HepG2 (cell line): ENCODE measurements at regions not wholly inside any gene's neighbourhood (a gene's known extent, or its start where the extent isn't known, plus 50 kb on each side); places are given as distances from the start of the nearest gene placed in this dataset.

Source experiments
- HCFC1 ChIP-seq: fragments of 150-350 bp; IDR thresholded peaks from 2 replicates; pipeline ENCODE4 v1.6.1; 2014; ENCODE audit warnings: low read depth, low read length
- NR2C2 ChIP-seq: sonication (generic); formaldehyde crosslinking; IDR thresholded peaks from 2 replicates; pipeline ENCODE4 v1.4.0; 2020; ENCODE audit warnings: missing genetic modification reagents, mild to moderate bottlenecking, moderate library complexity, borderline replicate concordance
- RBFOX2 ChIP-seq: fragments of 200-400 bp; formaldehyde crosslinking; IDR thresholded peaks from 2 replicates; pipeline ENCODE4 v1.6.1; 2017; ENCODE audit warnings: low read depth, mild to moderate bottlenecking, low read length
- RFX5 ChIP-seq: IDR thresholded peaks from 2 replicates; pipeline ENCODE4 v1.6.1; 2011; ENCODE audit warnings: low read depth, low read length, improper control_type of control experiment
- TCF7 ChIP-seq: sonication (generic); IDR thresholded peaks from 2 replicates; pipeline ENCODE4 v1.6.1; 2016; ENCODE audit warnings: antibody characterized with exemption, low read depth
- YY1 ChIP-seq: IDR thresholded peaks from 2 replicates; pipeline ENCODE4 v1.6.1; 2011; ENCODE audit warnings: low read length, low read depth, moderate library complexity, mild to moderate bottlenecking; ENCODE audit not compliant: insufficient read depth, insufficient replicate concordance
- ZNF264 ChIP-seq: sonication (generic); formaldehyde crosslinking; IDR thresholded peaks from 2 replicates; pipeline ENCODE4 v1.4.0; 2020; ENCODE audit warnings: missing genetic modification reagents
- ZNF839 ChIP-seq: sonication (generic); formaldehyde crosslinking; IDR thresholded peaks from 2 replicates; pipeline ENCODE4 v1.4.0; 2020; ENCODE audit warnings: missing genetic modification reagents, mild to moderate bottlenecking, borderline replicate concordance
- TF ChIP-seq, protein P1 (sequence below): sonication (generic); formaldehyde crosslinking; IDR thresholded peaks from 2 replicates; pipeline ENCODE4 v1.5.1; 2020; ENCODE audit warnings: missing genetic modification reagents, mild to moderate bottlenecking, borderline replicate concordance
- TF ChIP-seq, protein P2 (sequence below): sonication (generic); formaldehyde crosslinking; IDR thresholded peaks from 2 replicates; pipeline ENCODE4 v1.4.0; 2020; ENCODE audit warnings: low read depth, missing genetic modification reagents
- TF ChIP-seq, protein P3 (sequence below): sonication (generic); formaldehyde crosslinking; IDR thresholded peaks from 2 replicates; pipeline ENCODE4 v1.9.0; 2021; ENCODE audit warnings: missing genetic modification reagents, borderline replicate concordance
- TF ChIP-seq, protein P4 (sequence below): sonication (generic); formaldehyde crosslinking; IDR thresholded peaks from 2 replicates; pipeline ENCODE4 v1.4.0; 2020; ENCODE audit warnings: missing genetic modification reagents, mild to moderate bottlenecking, borderline replicate concordance
- TF ChIP-seq, protein P5 (sequence below): IDR thresholded peaks from 2 replicates; pipeline ENCODE4 v1.6.1; 2018; ENCODE audit warnings: missing genetic modification reagents
- TF ChIP-seq, protein P6 (sequence below): sonication (generic); formaldehyde crosslinking; IDR thresholded peaks from 2 replicates; pipeline ENCODE4 v1.4.0; 2020; ENCODE audit warnings: missing genetic modification reagents
- TF ChIP-seq, protein P7 (sequence below): sonication (generic); formaldehyde crosslinking; IDR thresholded peaks from 2 replicates; pipeline ENCODE4 v1.4.0; 2020; ENCODE audit warnings: mild to moderate bottlenecking, missing genetic modification reagents

DNA sequence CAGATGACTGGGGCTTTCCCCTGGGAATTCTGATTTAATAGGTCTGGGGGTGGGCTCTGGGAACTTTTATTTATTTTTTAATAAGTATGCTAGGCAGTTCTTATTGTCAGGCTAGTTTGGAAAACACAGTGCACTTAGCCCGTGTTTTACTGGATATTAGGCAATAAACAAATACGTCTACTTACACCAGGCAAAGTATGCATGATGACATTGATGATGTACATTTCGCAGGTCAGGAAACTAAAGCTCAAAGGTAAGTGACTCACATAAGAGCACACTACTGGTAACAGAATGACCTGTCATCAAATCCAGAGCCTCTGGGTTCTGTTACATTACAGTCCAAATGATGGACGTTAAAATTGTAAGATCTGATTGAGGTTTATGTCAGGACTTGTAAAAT is 144.4 kb upstream of the EXOC2 start (continued):
- TF ChIP-seq, protein P1, sequence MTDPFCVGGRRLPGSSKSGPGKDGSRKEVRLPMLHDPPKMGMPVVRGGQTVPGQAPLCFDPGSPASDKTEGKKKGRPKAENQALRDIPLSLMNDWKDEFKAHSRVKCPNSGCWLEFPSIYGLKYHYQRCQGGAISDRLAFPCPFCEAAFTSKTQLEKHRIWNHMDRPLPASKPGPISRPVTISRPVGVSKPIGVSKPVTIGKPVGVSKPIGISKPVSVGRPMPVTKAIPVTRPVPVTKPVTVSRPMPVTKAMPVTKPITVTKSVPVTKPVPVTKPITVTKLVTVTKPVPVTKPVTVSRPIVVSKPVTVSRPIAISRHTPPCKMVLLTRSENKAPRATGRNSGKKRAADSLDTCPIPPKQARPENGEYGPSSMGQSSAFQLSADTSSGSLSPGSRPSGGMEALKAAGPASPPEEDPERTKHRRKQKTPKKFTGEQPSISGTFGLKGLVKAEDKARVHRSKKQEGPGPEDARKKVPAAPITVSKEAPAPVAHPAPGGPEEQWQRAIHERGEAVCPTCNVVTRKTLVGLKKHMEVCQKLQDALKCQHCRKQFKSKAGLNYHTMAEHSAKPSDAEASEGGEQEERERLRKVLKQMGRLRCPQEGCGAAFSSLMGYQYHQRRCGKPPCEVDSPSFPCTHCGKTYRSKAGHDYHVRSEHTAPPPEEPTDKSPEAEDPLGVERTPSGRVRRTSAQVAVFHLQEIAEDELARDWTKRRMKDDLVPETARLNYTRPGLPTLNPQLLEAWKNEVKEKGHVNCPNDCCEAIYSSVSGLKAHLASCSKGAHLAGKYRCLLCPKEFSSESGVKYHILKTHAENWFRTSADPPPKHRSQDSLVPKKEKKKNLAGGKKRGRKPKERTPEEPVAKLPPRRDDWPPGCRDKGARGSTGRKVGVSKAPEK (CRISPR knock-in tag) = no peak
- TF ChIP-seq, protein P2, sequence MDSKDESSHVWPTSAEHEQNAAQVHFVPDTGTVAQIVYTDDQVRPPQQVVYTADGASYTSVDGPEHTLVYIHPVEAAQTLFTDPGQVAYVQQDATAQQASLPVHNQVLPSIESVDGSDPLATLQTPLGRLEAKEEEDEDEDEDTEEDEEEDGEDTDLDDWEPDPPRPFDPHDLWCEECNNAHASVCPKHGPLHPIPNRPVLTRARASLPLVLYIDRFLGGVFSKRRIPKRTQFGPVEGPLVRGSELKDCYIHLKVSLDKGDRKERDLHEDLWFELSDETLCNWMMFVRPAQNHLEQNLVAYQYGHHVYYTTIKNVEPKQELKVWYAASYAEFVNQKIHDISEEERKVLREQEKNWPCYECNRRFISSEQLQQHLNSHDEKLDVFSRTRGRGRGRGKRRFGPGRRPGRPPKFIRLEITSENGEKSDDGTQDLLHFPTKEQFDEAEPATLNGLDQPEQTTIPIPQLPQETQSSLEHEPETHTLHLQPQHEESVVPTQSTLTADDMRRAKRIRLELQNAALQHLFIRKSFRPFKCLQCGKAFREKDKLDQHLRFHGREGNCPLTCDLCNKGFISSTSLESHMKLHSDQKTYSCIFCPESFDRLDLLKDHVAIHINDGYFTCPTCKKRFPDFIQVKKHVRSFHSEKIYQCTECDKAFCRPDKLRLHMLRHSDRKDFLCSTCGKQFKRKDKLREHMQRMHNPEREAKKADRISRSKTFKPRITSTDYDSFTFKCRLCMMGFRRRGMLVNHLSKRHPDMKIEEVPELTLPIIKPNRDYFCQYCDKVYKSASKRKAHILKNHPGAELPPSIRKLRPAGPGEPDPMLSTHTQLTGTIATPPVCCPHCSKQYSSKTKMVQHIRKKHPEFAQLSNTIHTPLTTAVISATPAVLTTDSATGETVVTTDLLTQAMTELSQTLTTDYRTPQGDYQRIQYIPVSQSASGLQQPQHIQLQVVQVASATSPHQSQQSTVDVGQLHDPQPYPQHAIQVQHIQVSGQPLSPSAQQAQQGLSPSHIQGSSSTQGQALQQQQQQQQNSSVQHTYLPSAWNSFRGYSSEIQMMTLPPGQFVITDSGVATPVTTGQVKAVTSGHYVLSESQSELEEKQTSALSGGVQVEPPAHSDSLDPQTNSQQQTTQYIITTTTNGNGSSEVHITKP (CRISPR knock-in tag) = no peak
- TF ChIP-seq HCFC1 = no peak
- TF ChIP-seq ZNF839 (CRISPR knock-in tag) = no peak
- TF ChIP-seq RFX5 = no peak
- no peak for TF ChIP-seq RBFOX2
- TF ChIP-seq, protein P3, sequence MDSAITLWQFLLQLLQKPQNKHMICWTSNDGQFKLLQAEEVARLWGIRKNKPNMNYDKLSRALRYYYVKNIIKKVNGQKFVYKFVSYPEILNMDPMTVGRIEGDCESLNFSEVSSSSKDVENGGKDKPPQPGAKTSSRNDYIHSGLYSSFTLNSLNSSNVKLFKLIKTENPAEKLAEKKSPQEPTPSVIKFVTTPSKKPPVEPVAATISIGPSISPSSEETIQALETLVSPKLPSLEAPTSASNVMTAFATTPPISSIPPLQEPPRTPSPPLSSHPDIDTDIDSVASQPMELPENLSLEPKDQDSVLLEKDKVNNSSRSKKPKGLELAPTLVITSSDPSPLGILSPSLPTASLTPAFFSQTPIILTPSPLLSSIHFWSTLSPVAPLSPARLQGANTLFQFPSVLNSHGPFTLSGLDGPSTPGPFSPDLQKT (CRISPR knock-in tag) = no peak
- TF ChIP-seq, protein P4, sequence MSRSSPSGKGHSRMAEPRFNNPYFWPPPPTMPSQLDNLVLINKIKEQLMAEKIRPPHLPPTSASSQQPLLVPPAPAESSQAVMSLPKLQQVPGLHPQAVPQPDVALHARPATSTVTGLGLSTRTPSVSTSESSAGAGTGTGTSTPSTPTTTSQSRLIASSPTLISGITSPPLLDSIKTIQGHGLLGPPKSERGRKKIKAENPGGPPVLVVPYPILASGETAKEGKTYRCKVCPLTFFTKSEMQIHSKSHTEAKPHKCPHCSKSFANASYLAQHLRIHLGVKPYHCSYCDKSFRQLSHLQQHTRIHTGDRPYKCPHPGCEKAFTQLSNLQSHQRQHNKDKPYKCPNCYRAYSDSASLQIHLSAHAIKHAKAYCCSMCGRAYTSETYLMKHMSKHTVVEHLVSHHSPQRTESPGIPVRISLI (CRISPR knock-in tag) = no peak
- TF ChIP-seq, protein P5, sequence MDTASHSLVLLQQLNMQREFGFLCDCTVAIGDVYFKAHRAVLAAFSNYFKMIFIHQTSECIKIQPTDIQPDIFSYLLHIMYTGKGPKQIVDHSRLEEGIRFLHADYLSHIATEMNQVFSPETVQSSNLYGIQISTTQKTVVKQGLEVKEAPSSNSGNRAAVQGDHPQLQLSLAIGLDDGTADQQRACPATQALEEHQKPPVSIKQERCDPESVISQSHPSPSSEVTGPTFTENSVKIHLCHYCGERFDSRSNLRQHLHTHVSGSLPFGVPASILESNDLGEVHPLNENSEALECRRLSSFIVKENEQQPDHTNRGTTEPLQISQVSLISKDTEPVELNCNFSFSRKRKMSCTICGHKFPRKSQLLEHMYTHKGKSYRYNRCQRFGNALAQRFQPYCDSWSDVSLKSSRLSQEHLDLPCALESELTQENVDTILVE (CRISPR knock-in tag) = peak; percentile 45; the same call in 1 of the 2 replicates
- TF ChIP-seq NR2C2 = peak; percentile 47; the same call in 1 of the 2 replicates
- TF ChIP-seq, protein P6, sequence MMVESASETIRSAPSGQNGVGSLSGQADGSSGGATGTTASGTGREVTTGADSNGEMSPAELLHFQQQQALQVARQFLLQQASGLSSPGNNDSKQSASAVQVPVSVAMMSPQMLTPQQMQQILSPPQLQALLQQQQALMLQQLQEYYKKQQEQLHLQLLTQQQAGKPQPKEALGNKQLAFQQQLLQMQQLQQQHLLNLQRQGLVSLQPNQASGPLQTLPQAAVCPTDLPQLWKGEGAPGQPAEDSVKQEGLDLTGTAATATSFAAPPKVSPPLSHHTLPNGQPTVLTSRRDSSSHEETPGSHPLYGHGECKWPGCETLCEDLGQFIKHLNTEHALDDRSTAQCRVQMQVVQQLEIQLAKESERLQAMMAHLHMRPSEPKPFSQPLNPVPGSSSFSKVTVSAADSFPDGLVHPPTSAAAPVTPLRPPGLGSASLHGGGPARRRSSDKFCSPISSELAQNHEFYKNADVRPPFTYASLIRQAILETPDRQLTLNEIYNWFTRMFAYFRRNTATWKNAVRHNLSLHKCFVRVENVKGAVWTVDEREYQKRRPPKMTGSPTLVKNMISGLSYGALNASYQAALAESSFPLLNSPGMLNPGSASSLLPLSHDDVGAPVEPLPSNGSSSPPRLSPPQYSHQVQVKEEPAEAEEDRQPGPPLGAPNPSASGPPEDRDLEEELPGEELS (CRISPR knock-in tag) = no peak
- TF ChIP-seq, protein P7, sequence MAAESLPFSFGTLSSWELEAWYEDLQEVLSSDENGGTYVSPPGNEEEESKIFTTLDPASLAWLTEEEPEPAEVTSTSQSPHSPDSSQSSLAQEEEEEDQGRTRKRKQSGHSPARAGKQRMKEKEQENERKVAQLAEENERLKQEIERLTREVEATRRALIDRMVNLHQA = no peak
- no peak for TF ChIP-seq TCF7
- TF ChIP-seq ZNF264 (CRISPR knock-in tag) = no peak
- no peak for TF ChIP-seq YY1
